ENCODE measurements at regions not wholly inside any gene's neighbourhood (a gene's known extent, or its start where the extent isn't known, plus 50 kb on each side); places are given as distances from the start of the nearest gene placed in this dataset.

GRCh38 chr12:92528097-92528496, 174.7 kb upstream of the PLEKHG7 start:
- no peak for TF ChIP-seq POLR2A (IDR thresholded peaks at IDR 0.05)
- no peak for TF ChIP-seq CTCF (IDR thresholded peaks at IDR 0.05)

Measured in heart left ventricle (tissue), 13 donors.